OCI-LY1 (cell line): ENCODE measurements at regions not wholly inside any gene's neighbourhood (a gene's known extent, or its start where the extent isn't known, plus 50 kb on each side); places are given as distances from the start of the nearest gene placed in this dataset.

Source experiments
- H2AFZ ChIP-seq: fragments of 200-600 bp; sonication (generic), shearing (Covaris generic); 2 replicates; pipeline ENCODE4 v1.6.0; 2014; ENCODE audit warnings: antibody characterized with exemption, mild to moderate bottlenecking, low read length
- H3F3A ChIP-seq: fragments of 200-600 bp; sonication (generic), shearing (Covaris generic); 2 replicates; pipeline ENCODE4 v1.6.0; 2014; ENCODE audit warnings: mild to moderate bottlenecking, antibody characterized with exemption, low read length, moderate library complexity; ENCODE audit not compliant: insufficient read depth
- H3K27ac ChIP-seq: fragments of 200-600 bp; sonication (generic); 2 replicates; pipeline ENCODE4 v1.5.1; 2014; ENCODE audit warnings: low read length, mixed run types, mild to moderate bottlenecking, low read depth; ENCODE audit not compliant: poor library complexity, severe bottlenecking
- H3K27me3 ChIP-seq: fragments of 200-600 bp; sonication (generic); 2 replicates; pipeline ENCODE4 v1.6.0; 2014; ENCODE audit warnings: antibody characterized with exemption, mild to moderate bottlenecking, low read length, moderate library complexity; ENCODE audit not compliant: insufficient read depth
- H3K36me3 ChIP-seq: fragments of 200-600 bp; sonication (generic); 2 replicates; pipeline ENCODE4 v1.6.1; 2014; ENCODE audit warnings: mild to moderate bottlenecking, antibody characterized with exemption, low read length, moderate library complexity, mixed read lengths; ENCODE audit not compliant: insufficient read depth
- H3K4me1 ChIP-seq: fragments of 200-600 bp; sonication (generic); 2 replicates; pipeline ENCODE4 v1.5.1; 2014; ENCODE audit warnings: mild to moderate bottlenecking, low read length, moderate library complexity; ENCODE audit not compliant: insufficient read depth, severe bottlenecking
- H3K4me2 ChIP-seq: fragments of 200-600 bp; sonication (generic), shearing (Covaris generic); 2 replicates; pipeline ENCODE4 v1.6.1; 2014; ENCODE audit warnings: low read length
- H3K4me3 ChIP-seq: fragments of 200-600 bp; sonication (generic); 2 replicates; pipeline ENCODE4 v1.5.1; 2014; ENCODE audit warnings: low read length, low read depth, mild to moderate bottlenecking, mixed read lengths; ENCODE audit not compliant: poor library complexity, severe bottlenecking
- H3K79me2 ChIP-seq: fragments of 200-600 bp; shearing (Covaris generic); 2 replicates; pipeline ENCODE4 v1.6.1; 2016; ENCODE audit warnings: mixed run types, low read length, mixed read lengths; ENCODE audit not compliant: insufficient read depth
- H3K9ac ChIP-seq: fragments of 200-600 bp; sonication (generic), shearing (Covaris generic); 2 replicates; pipeline ENCODE4 v1.6.1; 2014; ENCODE audit warnings: mild to moderate bottlenecking, low read length, mixed read lengths
- H3K9me2 ChIP-seq: fragments of 200-600 bp; sonication (generic), shearing (Covaris generic); 2 replicates; pipeline ENCODE4 v1.6.1; 2014; ENCODE audit warnings: low read depth, mild to moderate bottlenecking, low read length, mixed read lengths
- H3K9me3 ChIP-seq: fragments of 200-600 bp; shearing (Covaris generic); 2 replicates; pipeline ENCODE4 v1.6.1; 2014; ENCODE audit warnings: low read length, mixed read lengths
- H4K20me1 ChIP-seq: fragments of 200-600 bp; sonication (generic), shearing (Covaris generic); 2 replicates; pipeline ENCODE4 v1.6.0; 2016; ENCODE audit warnings: mild to moderate bottlenecking, low read length; ENCODE audit not compliant: insufficient read depth
- EZH2 ChIP-seq: fragments of 200-600 bp; sonication (generic), shearing (Covaris generic); IDR thresholded peaks from 2 replicates; pipeline ENCODE4 v1.8.0; 2017; ENCODE audit warnings: borderline replicate concordance, mixed run types, mild to moderate bottlenecking, antibody characterized with exemption, low read length, moderate library complexity, mixed read lengths
- TF ChIP-seq, protein P1 (sequence below): fragments of 200-600 bp; sonication (generic), shearing (Covaris generic); IDR thresholded peaks from 2 replicates; pipeline ENCODE4 v1.5.1; 2017; ENCODE audit warnings: mild to moderate bottlenecking, antibody characterized with exemption, low read length, moderate library complexity, mixed read lengths

DNA sequence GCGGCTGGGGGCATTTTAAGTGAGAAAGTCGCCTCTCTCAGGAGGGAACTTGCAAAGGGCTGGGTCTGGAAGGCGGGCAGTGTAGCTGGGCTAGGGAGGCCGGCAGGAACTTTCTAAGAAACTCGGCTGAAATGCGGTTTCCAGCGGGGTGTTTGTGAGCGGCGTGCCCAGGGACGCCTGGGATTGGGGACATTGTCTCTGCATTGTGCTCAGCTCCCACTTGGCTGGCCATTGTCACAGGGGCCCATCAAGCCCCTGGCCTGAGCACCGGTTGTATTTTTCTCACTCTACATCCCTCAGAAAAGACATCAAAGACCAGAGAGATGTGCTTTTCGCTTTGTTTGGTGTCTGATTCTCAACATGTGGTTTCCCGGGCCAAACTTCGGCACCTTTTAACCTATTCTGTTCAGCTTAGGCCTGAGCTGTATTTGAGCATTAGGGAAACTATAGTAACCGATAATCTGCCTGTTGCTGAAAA is 291.1 kb upstream of the IRX3 start:
- Histone ChIP-seq H3K9me2 (no peaks in the 10 kb centered on the region), H2AFZ (no peak overlapping the region)

DNA sequence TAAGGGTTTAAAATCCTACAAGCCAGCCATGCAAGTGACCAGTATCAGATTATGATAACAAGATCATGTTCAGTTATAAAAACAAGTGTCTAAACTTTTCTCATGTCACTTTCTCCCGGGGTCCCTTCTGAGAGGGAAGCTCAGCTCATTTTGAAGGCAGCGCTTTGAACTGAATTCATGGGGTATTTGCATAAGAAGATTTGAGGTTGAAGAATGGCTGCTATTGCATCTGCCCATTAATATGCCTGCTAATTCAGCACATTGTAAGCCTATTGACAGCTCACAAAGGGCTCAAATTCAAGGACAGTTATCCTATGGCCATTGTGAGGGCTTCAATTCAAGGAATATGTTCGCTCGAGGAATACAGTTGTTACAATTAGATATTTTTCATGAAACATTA is 290.2 kb upstream of the IRX3 start:
- Histone ChIP-seq H3K36me3 (no peaks in the 10 kb centered on the region), H3K4me3 (no peak overlapping the region)

More for the DNA sequence above, 291.1 kb upstream of the IRX3 start:
- no peak overlapping the region for H3K27ac ChIP-seq
- H3F3A ChIP-seq, result no peaks in the 10 kb centered on the region
- no peaks in the 10 kb centered on the region for H3K36me3 ChIP-seq
- H3K79me2 ChIP-seq, result no peaks in the 10 kb centered on the region
- no peak overlapping the region for H3K4me3 ChIP-seq
- H3K9ac ChIP-seq, result no peak overlapping the region
- no peaks in the 10 kb centered on the region for H3K27me3 ChIP-seq
- H3K4me1 ChIP-seq, result no peaks in the 10 kb centered on the region
- no peaks in the 10 kb centered on the region for H4K20me1 ChIP-seq
- TF ChIP-seq EZH2, result no peak
- TF ChIP-seq, protein P1, sequence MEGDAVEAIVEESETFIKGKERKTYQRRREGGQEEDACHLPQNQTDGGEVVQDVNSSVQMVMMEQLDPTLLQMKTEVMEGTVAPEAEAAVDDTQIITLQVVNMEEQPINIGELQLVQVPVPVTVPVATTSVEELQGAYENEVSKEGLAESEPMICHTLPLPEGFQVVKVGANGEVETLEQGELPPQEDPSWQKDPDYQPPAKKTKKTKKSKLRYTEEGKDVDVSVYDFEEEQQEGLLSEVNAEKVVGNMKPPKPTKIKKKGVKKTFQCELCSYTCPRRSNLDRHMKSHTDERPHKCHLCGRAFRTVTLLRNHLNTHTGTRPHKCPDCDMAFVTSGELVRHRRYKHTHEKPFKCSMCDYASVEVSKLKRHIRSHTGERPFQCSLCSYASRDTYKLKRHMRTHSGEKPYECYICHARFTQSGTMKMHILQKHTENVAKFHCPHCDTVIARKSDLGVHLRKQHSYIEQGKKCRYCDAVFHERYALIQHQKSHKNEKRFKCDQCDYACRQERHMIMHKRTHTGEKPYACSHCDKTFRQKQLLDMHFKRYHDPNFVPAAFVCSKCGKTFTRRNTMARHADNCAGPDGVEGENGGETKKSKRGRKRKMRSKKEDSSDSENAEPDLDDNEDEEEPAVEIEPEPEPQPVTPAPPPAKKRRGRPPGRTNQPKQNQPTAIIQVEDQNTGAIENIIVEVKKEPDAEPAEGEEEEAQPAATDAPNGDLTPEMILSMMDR, result no peak
- H3K9me3 ChIP-seq, result no peaks in the 10 kb centered on the region
- no peak overlapping the region for H3K4me2 ChIP-seq

DNA sequence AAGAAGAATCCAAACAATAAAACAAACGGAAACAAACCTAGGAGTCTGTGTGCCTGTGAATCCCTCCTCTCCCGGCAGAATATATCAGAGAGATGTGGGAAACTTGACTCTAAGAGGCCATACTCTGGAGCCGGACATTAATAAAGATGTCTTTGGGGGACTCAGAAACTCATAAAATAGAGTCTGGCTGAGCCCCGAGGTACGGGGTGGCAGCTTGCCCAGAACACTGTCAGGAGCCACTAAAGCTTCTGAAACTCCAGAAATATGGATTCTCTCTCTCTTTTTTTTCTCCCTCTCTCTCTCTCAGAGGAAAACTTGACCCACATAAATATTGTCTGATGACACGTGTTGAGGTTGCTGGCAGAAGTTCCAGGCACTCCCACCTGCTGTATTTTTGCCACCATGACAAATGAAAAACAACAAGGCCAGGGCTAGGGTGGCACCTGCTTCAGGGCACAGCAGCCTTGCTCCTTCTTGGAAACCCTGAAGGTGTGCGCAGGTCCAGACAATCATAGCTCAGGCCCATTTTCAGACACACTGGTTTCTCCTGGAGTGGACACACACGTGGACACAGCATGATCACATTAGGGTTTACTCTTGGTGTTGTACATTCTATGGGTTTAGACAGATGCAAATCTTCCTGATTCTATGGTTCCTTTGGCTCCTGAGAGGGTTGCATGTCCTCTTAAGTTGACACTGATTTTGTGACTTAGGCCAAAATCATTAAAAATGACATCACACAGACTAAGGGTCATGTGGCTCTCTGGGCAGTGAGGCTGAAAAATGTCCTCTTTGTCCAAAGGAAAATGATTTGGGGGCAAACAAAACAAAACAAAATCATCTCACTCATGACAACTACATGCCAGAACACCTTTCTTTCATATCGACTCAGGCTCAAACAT is 282.6 kb upstream of the IRX3 start:
- no peak for TF ChIP-seq EZH2
- TF ChIP-seq, protein P1, result no peak
- no peaks in the 10 kb centered on the region for H3F3A ChIP-seq
- no peak overlapping the region for H3K4me3 ChIP-seq
- H4K20me1 ChIP-seq, result no peaks in the 10 kb centered on the region
- no peaks in the 10 kb centered on the region for H3K36me3 ChIP-seq
- no peaks in the 10 kb centered on the region for H3K27me3 ChIP-seq
- no peak overlapping the region for H3K9ac ChIP-seq
- H3K9me3 ChIP-seq, result no peaks in the 10 kb centered on the region
- no peaks in the 10 kb centered on the region for H3K4me1 ChIP-seq
- H3K4me2 ChIP-seq, result no peak overlapping the region
- H3K27ac ChIP-seq, result no peak overlapping the region
- H3K9me2 ChIP-seq, result no peaks in the 10 kb centered on the region
- no peak overlapping the region for H2AFZ ChIP-seq
- no peaks in the 10 kb centered on the region for H3K79me2 ChIP-seq

More for the DNA sequence above, 290.2 kb upstream of the IRX3 start:
- H3K4me1 ChIP-seq, result no peaks in the 10 kb centered on the region
- no peak overlapping the region for H2AFZ ChIP-seq
- H3F3A ChIP-seq, result no peaks in the 10 kb centered on the region
- H3K79me2 ChIP-seq, result no peaks in the 10 kb centered on the region
- no peak overlapping the region for H3K27ac ChIP-seq
- no peaks in the 10 kb centered on the region for H4K20me1 ChIP-seq
- H3K27me3 ChIP-seq, result no peaks in the 10 kb centered on the region
- H3K9me3 ChIP-seq, result no peaks in the 10 kb centered on the region
- TF ChIP-seq, protein P1, result no peak
- no peak for TF ChIP-seq EZH2
- H3K9me2 ChIP-seq, result no peaks in the 10 kb centered on the region
- no peak overlapping the region for H3K9ac ChIP-seq
- H3K4me2 ChIP-seq, result no peak overlapping the region
